Left kidney (tissue), 1 donor: ENCODE measurements at regions not wholly inside any gene's neighbourhood (a gene's known extent, or its start where the extent isn't known, plus 50 kb on each side); places are given as distances from the start of the nearest gene placed in this dataset.
"Not testable (repeated sequence)": the region's sequence is repeated elsewhere in the genome, so short reads cannot be mapped to it uniquely, and the experiment has no call there.

Experiments used
- DNase-seq: peaks from one replicate; pipeline ENCODE4 v3.0.0-alpha.2; 2013

DNA sequence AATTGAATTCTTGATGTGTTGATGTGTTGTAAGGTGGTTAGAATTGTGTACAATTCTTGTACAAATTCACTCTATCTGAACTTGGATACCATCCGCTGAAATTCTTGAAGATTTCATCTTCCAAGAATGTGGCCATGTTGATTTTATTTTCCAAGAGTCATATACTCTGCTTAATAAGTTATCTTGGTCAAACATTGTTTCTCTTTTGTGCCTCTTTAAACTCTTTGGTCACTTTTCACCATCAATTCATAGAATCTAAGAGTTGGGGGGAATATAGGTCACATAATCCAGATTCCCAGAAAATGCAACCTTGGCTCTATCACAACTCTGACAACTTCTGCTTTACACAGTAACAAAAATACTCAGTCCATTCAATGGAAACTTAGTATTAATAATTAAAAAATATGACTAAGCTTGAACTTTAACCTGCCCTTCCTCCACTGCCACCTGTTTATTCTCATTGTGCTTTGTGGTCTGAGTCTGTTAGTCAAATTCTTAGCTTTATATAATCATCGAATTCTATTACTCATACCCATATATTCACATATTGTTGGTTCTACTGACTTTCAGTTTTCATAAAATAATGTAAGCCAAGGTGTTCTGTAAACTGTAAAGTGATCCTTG is 373.2 kb downstream of the LMO7 start:
- DNase-seq, result no peak

DNA sequence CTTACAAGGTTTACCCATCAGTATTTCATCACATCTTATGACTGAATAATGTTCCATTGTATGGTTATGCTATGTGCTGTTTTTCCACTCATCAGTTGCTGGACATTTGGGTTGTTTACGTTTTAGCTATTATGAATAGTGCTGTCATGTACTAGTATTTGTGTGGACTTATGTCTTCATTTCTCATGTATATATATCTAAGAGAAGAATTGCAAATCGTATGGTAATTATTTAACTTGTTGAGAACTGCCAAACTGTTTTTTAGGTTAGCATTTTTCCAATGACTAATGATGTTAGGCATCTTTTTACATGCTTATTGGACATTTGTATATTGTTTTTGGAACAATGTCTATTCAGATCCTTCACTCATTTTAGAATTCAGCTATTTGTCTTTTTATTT is 368.3 kb downstream of the LMO7 start:
- no peak for DNase-seq

DNA sequence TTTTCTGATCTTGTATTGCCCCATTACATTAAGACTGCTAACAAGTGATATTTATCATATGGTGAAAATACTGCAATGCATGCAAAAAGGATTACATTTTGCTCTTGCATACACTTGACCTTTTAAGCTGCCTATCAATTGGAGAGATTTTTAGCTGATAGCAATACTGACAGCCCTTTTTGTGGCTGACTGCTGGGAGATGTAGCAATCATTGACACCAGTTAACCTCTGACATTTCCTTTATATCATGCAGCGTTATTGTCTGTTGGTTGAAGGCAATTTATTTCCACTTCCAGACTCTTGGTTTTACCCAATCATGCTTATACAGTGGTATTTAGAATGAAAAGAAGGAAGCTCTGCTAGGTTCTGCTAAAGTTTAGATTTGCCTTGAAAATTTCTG is 364.0 kb downstream of the LMO7 start:
- DNase-seq, result no peak

DNA sequence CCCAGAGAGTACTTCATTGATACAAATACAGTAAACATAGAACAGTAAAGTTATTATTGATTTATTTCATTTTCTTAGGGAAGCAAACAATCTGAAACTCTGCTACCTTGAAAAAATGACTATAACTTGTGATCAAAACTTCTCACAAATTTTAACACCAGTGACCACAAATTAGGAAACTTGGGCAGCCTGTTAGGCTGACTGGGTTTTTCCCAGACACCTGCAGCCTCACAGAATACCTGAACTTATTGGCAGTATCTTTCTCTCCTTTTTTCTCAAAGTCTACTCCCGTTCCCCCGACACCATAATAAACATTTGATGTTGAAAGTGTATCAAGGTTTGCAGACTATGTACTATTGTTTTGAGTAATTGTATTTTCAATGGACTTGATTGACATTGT is 360.5 kb downstream of the LMO7 start:
- no peak for DNase-seq

DNA sequence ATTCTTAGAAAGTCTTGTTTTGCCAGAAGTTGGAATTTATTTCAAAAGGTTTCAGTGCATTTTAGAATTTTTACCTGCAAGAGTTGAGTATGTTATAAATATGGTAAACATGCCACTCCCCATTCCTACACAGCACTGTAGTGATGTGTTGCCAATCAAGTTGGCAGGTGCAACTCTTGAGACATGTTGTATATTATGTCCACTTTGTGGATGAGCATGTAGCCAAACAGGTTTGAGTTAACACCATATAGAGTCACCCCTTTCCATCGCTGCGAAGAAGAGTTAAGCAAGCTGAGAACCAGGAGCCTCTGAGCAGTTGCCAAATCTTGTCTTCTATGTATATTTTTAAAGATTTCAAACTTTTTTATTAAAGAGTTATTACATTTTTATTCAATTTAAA is 359.8 kb downstream of the LMO7 start:
- DNase-seq, result no peak

DNA sequence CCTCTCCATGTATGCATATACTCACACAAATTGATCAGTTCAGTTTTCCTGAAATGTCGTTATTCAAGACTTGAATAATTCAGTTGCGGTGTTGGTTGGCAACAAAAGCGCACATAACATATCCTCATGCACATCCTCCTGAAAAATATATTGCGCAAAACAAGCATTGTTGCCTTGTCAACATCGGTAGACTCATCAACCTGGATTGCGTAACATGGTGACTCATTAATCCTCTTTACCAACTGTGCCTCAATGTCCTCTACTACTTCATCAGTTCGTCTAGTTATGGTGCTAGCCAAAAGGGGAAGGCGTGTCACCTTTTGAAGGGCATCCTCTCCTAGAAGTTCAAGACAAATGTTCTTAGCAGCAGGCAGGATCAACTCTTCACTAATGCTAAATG is 357.7 kb downstream of the LMO7 start:
- DNase-seq, result no peak

DNA sequence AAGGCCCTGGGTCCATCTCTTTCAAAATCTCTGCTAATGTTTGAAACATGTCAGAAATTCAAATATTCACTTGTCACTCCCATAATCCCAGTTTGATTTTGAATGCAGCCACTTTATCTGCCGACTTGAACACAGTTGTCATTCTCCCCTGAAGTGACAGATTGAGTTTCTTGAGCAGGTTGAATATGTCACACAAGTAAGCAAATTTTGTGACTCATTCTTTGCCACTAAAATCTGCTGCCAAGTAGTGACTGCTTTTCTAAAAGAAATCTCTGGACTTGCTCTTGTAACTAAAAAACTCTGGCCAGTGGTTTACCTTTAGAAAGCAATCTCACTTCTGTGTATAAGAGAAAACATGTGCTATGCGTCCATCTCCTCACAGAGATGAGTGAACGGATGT is 357.1 kb downstream of the LMO7 start:
- DNase-seq, result no peak

DNA sequence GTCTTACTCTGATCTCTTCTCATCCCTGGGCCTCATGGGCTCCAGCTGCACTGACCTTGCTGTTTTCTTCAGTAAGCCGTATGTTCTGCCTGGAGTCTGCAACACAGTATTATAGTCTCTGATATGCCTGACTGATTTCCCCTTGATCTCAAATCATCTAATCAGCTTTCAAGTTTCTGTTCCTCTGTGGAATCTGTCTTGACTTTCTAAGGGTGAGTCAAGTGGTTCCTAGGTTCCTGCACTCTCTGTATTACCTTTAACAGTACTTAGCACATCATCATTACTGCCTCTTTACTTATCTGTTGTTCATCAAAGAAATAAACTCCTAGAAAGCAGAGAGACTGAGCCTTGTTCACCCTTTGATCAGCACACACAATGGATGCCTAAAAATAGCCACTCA is 350.7 kb downstream of the LMO7 start:
- DNase-seq, result no peak

DNA sequence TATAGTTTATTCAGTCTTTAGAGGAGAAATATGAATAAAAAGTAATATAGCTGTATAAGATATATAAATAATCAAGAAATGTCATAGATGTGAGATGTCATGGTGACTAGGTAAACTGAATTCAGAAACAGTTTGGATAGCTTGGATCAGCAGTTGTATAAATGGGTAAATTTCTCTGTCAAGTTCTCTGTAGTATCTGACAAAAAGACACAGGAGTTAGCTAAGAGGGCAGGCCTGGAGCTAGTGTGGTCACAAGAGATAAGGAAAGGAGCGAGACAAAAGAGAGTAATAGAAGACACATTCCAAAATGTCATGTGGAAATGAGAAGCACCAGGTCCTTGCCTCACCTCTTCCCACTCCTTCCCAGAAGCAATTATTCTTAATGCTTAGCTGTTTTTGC is 349.0 kb downstream of the LMO7 start:
- no peak for DNase-seq

DNA sequence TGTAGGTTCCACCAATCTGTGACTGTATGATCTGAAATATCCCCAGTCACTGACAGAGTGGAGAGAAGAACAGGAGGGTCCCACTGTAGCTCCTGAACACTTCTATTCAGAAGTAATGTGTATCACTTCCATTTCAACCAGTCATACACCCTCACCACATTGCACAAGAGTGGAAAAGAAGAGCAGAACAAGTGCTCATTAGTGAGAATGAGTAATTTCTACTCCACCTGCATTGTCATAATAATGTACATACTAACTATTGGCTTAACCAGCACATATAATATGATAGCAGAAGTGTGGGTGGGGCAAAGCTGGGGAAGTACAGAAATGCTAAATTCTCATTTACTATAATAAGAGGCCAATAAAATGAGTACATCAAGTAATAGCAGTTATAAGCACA is 342.7 kb downstream of the LMO7 start:
- no peak for DNase-seq

DNA sequence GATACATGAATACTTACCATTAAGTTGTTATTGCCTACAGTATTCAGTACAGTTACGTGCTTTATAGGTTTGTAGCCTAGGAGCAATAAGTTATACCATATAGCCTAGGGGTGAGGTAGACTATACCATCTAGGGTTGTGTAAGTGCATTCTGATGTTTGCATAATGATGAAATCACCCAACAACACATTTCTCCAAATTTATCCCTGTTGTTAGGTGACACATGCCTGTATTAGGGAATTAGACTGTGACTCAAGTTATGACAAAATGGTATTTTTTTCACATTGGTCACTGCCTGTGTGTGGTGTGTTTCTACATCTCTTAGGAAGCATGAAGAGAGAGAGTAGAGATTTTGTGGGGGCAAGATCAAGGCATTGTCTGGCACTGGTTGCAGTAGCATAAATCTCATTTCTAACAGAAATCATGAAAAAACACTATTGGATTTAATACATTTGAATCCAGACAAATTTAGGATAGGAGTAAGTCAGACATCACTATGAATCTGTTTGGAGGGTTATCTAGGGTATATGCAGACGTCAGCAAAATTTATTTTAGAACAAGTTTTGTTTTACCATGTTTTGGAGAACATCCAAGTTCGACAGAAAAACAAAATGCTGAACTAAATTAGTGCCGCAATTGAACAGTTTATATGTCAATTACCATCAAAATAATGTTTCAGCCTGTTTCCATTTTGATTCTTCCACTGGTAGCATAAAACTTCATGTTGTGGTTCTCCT is 332.1 kb downstream of the LMO7 start:
- DNase-seq, result no peak

DNA sequence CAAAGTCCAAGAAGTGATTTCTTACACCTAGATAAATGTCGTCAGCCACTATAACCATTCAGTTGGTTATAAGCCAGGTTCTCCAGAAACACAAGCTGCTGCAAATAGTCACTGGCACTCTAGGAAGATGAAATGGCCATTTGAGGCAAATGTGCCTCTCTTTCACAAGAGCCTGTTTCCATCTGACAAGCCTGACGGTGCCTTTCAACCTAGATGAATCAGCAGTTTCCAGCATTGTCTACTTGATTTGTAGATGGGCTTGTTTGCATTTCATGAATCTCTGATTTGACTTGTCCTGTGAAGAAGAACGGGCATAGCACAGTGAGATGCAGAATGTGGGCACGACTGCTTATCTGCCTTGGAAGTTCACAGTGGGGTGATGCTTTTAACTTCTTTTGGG is 327.2 kb downstream of the LMO7 start:
- DNase-seq, result no peak

DNA sequence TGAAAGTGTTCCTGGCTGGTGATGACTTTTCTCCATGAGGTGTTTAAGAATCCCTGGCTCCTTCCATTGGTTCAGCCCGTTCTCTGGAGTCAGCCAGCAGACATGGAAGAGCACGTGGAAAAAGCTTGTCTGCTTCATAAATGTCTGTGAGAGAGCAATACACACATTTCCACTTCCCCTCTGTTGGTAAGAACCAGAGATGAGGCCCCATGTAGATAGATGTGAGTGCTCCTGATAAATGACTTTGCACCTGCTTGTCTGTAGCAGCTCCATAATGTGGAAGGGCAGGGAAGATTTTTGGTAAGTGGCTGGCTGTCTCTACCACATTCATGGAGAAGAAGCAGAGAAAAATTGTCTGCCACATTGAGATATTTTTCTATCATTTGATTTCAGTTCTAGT is 325.8 kb downstream of the LMO7 start:
- DNase-seq, result no peak

DNA sequence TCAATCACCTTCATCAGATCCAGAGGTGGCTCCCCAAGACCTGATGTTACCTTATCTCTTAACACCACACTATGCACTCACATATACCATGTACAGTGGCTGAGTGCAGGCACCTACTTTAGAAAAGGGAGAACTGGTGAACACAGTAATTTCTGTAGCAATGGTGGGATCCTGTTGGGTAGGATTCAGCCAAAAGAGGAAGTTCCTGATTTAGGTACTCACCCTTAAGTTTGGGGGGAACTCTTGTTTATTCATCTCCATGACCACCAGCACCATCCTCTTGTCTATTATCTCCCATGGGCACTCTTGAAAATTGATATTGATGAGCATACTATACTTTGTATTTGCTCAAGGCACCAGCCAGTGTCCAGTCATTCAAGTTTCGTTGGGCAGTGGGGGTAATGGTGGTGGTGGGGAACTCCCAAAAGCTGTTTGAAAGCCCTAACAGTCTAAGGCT is 324.4 kb downstream of the LMO7 start:
- no peak for DNase-seq

DNA sequence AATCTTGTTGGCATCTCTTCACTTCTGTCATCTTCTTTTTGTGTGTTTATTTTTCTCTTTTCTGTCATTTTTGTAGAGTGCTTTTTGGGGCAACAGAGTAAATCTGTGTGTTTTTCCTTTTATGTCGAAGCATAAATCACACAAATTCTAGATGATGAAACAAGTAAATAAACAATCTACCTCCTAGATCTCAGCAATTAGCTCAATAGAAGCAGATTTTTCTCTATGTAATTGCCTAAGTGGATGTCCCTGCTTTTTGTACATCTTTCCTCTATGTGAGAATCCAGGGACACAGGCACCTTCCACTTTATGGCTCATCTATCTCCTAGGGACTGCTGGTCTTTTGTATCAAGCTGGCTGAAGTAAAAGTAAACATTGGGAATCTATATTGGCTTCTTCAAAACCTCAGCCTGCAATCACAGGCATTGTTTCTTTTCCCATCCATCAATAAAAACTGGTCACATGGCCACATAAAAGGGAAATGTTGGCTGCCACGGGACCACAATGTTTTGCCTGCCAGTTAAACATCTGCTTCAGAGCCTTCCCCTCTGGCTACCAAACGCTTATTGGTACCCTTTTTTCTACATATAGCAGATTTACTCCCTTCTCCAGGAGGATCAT is 323.8 kb downstream of the LMO7 start:
- no peak for DNase-seq

DNA sequence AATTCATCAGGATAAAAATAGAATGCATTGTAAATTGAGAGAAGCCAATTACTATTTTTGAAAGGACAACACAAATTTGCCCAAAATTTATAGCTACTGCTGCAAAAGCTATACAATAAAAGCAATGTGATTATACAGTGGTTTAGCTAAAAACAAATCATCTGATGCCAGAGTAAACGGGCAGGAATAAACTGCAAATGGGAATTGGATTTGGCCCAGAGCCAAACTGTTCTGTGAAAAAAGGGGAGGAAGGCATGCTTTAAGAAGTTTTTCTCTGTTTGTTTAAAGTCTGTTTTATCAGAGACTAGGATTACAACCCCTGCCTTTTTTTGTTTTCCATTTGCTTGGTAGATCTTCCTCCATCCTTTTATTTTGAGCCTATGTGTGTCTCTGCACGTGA is 317.5 kb downstream of the LMO7 start:
- DNase-seq, result not testable (repeated sequence)

DNA sequence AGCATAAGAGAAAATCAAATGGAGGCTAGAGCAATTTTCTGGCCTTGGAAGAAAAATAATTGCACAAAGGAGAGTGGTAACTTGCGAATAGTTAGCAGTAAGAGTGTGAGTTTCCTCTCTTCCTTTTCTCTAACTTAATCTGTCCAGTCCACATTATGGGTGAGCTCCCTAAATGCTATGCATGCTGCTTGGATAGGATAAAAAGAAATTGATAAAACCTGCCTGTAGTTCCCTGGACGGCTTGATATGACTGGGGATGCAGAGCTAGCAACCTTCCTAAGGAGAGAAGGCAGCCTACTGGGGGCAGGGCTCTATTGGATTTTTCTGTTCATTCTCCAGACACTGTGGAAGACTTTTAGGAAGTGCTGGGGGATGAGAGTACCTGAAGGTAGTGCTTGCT is 311.3 kb downstream of the LMO7 start:
- DNase-seq, result no peak

DNA sequence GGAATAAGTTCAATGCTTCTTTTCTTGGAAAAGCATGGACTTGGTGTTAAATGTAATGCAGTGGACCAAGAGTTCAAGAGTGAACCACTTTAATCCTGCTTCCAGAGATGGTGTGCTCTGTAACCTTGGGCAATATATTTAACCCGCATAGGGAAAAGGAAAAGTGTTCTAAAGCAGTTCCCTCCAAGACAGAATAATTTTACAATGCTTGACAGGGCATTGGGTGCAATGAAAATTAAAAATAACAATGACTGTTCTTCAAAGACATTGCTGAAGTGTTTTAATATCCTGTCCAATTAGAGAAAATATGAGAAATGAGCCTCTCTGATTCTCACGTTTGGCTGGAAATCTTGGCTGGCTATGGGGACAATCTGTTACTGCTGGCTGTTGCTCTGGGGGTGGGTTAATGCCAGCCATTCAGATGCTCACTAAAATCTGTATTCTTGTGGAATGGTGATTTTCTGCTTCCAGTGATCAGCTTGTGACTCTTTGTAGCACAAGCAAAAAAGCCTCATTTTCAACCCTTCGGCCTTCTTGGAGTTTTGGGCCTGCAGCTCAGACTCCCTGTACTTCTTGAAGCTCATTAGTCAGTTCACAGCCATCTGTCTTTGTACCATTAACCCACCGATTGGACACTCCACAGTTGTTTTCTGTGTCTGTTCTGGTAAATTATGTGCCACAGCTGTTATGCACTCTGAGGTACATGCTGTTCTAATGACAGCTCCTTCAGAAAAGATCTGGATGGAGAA is 310.6 kb downstream of the LMO7 start:
- no peak for DNase-seq

DNA sequence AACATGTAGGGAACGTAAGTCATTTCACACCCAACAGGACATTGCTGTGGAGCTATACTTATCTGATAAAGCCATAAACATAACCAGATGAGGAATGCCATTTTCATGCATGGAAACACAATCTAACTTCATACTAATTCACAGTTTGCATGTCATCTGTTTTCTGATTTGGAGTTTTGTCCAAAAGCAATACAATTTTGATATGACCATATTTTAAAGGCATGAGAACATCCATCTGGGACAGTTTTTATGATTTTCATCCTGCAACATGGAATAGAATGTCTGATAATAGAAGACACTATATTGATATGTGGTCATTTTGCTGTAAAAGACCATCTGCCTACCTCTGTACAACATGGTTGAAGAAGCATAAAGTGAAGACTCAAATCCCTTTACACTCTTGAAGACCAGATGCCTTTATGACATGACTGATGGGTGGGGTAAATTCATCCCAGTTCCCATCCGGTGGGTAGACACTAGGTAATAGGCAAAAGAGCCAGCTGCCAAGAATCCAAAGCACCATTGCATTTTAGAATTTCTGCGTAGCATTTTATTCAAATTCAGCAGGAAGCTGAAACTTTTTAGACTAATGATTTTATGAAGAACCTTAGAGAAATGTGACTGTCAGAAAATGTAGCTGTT is 309.8 kb downstream of the LMO7 start:
- no peak for DNase-seq

DNA sequence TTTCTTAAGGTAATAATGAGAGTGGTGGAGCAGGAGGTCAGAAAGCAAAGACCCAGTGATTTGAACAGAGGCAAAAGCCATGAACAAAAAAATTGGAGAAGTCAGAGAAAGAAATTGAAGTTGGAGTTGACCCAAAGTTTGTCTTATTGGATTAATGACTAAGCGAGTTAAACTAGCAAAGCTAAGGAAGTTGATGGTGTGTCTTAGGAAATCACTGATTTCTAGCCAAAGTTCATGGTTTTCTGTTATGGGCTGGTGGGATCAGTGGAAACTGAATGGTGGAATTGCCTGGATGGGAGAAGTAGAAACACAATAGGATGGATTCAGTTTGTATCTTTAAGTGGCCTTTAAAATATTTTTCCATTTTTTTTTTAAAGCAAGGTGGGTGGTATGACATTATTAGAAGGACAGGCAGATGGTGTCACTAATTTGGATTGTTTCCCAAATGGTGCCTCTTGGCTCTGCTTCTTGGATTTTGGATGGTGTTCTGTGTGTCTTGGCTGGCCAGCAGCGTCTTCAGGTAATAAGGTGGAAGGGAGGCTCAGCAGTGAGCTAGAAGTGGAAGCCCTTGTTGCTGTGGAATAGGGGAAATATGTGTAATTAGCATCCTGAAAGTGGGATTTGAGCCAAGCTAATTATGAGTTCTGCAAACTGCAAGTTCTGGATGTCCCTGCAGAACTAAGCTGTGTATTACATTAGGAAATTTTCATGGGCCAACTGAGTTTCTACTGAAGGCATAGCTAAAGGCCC is 302.9 kb downstream of the LMO7 start:
- no peak for DNase-seq

DNA sequence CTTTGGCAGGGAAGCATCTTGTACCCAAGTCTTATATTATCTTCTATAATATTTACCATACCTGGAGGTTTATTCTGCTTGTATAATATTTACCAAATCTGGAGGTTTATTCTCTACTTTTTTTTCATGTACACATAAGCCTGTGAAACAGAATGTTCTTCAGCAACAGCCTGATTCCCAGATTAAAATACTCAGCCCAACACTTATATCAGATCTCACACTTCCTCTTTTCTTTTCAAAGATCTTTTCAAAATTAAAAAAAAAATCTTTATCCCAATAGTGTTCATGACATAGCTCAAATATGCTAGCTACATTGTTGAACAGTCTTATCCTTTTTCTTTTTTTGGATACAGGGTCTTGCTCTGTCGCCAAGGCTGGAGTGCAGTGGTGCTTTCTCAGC is 300.7 kb downstream of the LMO7 start:
- no peak for DNase-seq

DNA sequence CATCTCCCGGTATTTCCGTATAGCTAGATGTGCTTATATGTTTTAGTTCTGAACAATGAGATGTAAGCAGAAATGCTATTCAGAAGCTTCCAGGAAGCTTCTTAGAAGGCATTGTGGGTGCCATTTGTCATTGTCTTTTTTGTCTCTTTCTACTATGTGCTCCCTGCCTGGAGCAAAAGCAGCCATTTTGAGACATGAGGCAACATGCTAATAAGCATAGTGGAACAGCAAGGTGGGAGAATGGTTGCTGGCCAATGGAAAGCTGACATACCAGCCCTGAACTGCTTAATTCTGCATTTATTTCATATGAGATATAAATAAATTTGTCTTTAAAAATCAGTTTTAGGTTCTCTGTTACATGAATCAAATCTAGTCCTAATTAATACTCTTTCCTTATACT is 299.7 kb downstream of the LMO7 start:
- DNase-seq, result no peak
